PC-3 (cell line): ENCODE measurements at regions not wholly inside any gene's neighbourhood (a gene's known extent, or its start where the extent isn't known, plus 50 kb on each side); places are given as distances from the start of the nearest gene placed in this dataset.

Experiments
- EZH2phosphoT487 ChIP-seq: fragments of 300-600 bp; sonication (generic); IDR thresholded peaks from 2 replicates; pipeline ENCODE4 v1.6.1; 2018; ENCODE audit warnings: mild to moderate bottlenecking, antibody characterized with exemption, low read length, borderline replicate concordance
- TF ChIP-seq, protein P1 (sequence below): fragments of 300-600 bp; sonication (generic); conservative IDR thresholded peaks from 2 replicates; pipeline ENCODE4 v1.5.1; 2017; ENCODE audit warnings: antibody characterized with exemption, low read depth, mild to moderate bottlenecking, low read length

GRCh38 chr15:99493461-99493860 lies 72.3 kb upstream of the MEF2A start:
- TF ChIP-seq, protein P1, sequence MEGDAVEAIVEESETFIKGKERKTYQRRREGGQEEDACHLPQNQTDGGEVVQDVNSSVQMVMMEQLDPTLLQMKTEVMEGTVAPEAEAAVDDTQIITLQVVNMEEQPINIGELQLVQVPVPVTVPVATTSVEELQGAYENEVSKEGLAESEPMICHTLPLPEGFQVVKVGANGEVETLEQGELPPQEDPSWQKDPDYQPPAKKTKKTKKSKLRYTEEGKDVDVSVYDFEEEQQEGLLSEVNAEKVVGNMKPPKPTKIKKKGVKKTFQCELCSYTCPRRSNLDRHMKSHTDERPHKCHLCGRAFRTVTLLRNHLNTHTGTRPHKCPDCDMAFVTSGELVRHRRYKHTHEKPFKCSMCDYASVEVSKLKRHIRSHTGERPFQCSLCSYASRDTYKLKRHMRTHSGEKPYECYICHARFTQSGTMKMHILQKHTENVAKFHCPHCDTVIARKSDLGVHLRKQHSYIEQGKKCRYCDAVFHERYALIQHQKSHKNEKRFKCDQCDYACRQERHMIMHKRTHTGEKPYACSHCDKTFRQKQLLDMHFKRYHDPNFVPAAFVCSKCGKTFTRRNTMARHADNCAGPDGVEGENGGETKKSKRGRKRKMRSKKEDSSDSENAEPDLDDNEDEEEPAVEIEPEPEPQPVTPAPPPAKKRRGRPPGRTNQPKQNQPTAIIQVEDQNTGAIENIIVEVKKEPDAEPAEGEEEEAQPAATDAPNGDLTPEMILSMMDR, result no peak
- no peak for TF ChIP-seq EZH2phosphoT487
